ENCODE measurements at regions not wholly inside any gene's neighbourhood (a gene's known extent, or its start where the extent isn't known, plus 50 kb on each side); places are given as distances from the start of the nearest gene placed in this dataset.
"Not testable (repeated sequence)": the region's sequence is repeated elsewhere in the genome, so short reads cannot be mapped to it uniquely, and the experiment has no call there.

- Histone ChIP-seq H3K9ac (ENCODE audit: low read depth, low read length) (no peak overlapping the region), H3K4me3 (ENCODE audit: low read depth in 1 of 2, low read length in 2 of 2) (no peak overlapping the region), H3K79me2 (ENCODE audit: insufficient read depth, low read length) (no peaks in the 10 kb centered on the region), H2AFZ (ENCODE audit: low read depth, low read length) (no peak overlapping the region), H3K36me3 (ENCODE audit: insufficient read depth, low read length) (no peaks in the 10 kb centered on the region), H3K4me1 (ENCODE audit: insufficient read depth, low read length) (no peaks in the 10 kb centered on the region), H3K4me2 (ENCODE audit: insufficient read depth, low read length) (no peak overlapping the region), H3K27me3 (ENCODE audit: insufficient read depth, low read length, poor library complexity) (no peaks in the 10 kb centered on the region), H3K27ac (ENCODE audit: low read length) (no peak overlapping the region), H4K20me1 (ENCODE audit: insufficient read depth, low read length) (no peaks in the 10 kb centered on the region), H3K9me3 (ENCODE audit: insufficient read depth, low read length, severe bottlenecking) (peaks cover 15% of the 10 kb centered on the region)
- ATAC-seq (ENCODE audit: insufficient read depth, low read depth): no peak
- TF ChIP-seq CTCF (IDR thresholded peaks at IDR 0.05; ENCODE audit: borderline replicate concordance, extremely low read depth, low read length, poor library complexity, severe bottlenecking) (no peak), EZH2 (IDR thresholded peaks at IDR 0.05; ENCODE audit: borderline replicate concordance, low read depth, low read length, severe bottlenecking) (no peak)
- DNase-seq: peak; percentile 5
Observed at GRCh38 chr15:20345401-20345958, 196.1 kb downstream of the GOLGA6L6 start.

- peaks cover 19% of the 10 kb centered on the region for H3K9me3 ChIP-seq (ENCODE audit: insufficient read depth, low read length, severe bottlenecking)
Observed at GRCh38 chr15:20344601-20345400, 196.8 kb downstream of the GOLGA6L6 start.

GRCh38 chr15:20343395-20344211, 198.0 kb downstream of the GOLGA6L6 start:
- H3K27ac ChIP-seq (ENCODE audit: low read length); H3K4me1 ChIP-seq (ENCODE audit: insufficient read depth, low read length); ATAC-seq (ENCODE audit: insufficient read depth, low read depth); DNase-seq; H2AFZ ChIP-seq (ENCODE audit: low read depth, low read length); H3K4me3 ChIP-seq (ENCODE audit: low read depth in 1 of 2, low read length in 2 of 2); H4K20me1 ChIP-seq (ENCODE audit: insufficient read depth, low read length); H3K36me3 ChIP-seq (ENCODE audit: insufficient read depth, low read length); H3K27me3 ChIP-seq (ENCODE audit: insufficient read depth, low read length, poor library complexity); H3K4me2 ChIP-seq (ENCODE audit: insufficient read depth, low read length); H3K79me2 ChIP-seq (ENCODE audit: insufficient read depth, low read length); H3K9ac ChIP-seq (ENCODE audit: low read depth, low read length): not testable (repeated sequence)
- H3K9me3 ChIP-seq (ENCODE audit: insufficient read depth, low read length, severe bottlenecking): peaks cover 19% of the 10 kb centered on the region

More at GRCh38 chr15:20344601-20345400, 196.8 kb downstream of the GOLGA6L6 start:
- Histone ChIP-seq H3K9ac (ENCODE audit: low read depth, low read length) (no peak overlapping the region), H3K4me1 (ENCODE audit: insufficient read depth, low read length) (no peaks in the 10 kb centered on the region), H4K20me1 (ENCODE audit: insufficient read depth, low read length) (no peaks in the 10 kb centered on the region), H3K4me2 (ENCODE audit: insufficient read depth, low read length) (no peak overlapping the region), H3K79me2 (ENCODE audit: insufficient read depth, low read length) (no peaks in the 10 kb centered on the region), H3K36me3 (ENCODE audit: insufficient read depth, low read length) (no peaks in the 10 kb centered on the region), H2AFZ (ENCODE audit: low read depth, low read length) (no peak overlapping the region), H3K27ac (ENCODE audit: low read length) (no peak overlapping the region), H3K27me3 (ENCODE audit: insufficient read depth, low read length, poor library complexity) (no peaks in the 10 kb centered on the region), H3K4me3 (ENCODE audit: low read depth in 1 of 2, low read length in 2 of 2) (no peak overlapping the region)
- ATAC-seq (ENCODE audit: insufficient read depth, low read depth) (no peak), DNase-seq (no peak)
- TF ChIP-seq CTCF (IDR thresholded peaks at IDR 0.05; ENCODE audit: borderline replicate concordance, extremely low read depth, low read length, poor library complexity, severe bottlenecking) (no peak), EZH2 (IDR thresholded peaks at IDR 0.05; ENCODE audit: borderline replicate concordance, low read depth, low read length, severe bottlenecking) (no peak)

- H3K27me3 ChIP-seq (ENCODE audit: insufficient read depth, low read length, poor library complexity); DNase-seq; H3K4me3 ChIP-seq (ENCODE audit: low read depth in 1 of 2, low read length in 2 of 2); H3K9ac ChIP-seq (ENCODE audit: low read depth, low read length); H3K79me2 ChIP-seq (ENCODE audit: insufficient read depth, low read length); H3K27ac ChIP-seq (ENCODE audit: low read length); H3K4me2 ChIP-seq (ENCODE audit: insufficient read depth, low read length); H3K4me1 ChIP-seq (ENCODE audit: insufficient read depth, low read length); H3K36me3 ChIP-seq (ENCODE audit: insufficient read depth, low read length); H2AFZ ChIP-seq (ENCODE audit: low read depth, low read length); H4K20me1 ChIP-seq (ENCODE audit: insufficient read depth, low read length); ATAC-seq (ENCODE audit: insufficient read depth, low read depth): not testable (repeated sequence)
- peaks cover 19% of the 10 kb centered on the region for H3K9me3 ChIP-seq (ENCODE audit: insufficient read depth, low read length, severe bottlenecking)
Observed at GRCh38 chr15:20342601-20343394, 198.8 kb downstream of the GOLGA6L6 start.

Measured in DND-41 (cell line).